Activated T-helper 17 cell treated with anti-CD3 and anti-CD28 coated beads, Interleukin-2, amount 50 U/mL, for 72 hours (primary cell): ENCODE measurements at regions not wholly inside any gene's neighbourhood (a gene's known extent, or its start where the extent isn't known, plus 50 kb on each side); places are given as distances from the start of the nearest gene placed in this dataset.

Source experiments
- ATAC-seq: fragments of 150-1000 bp; cut with Tn5 transposase; replicated peaks from 2 replicates; pipeline ENCODE4 v1.10.0; 2021; ENCODE audit warnings: mild to moderate bottlenecking, moderate library complexity
- H3K27ac Mint-ChIP-seq: one replicate; pipeline ENCODE4 v1.8.0; 2022; ENCODE audit warnings: mixed read lengths
- H3K27me3 Mint-ChIP-seq: one replicate; pipeline ENCODE4 v1.8.0; 2022; ENCODE audit warnings: mixed read lengths
- H3K36me3 Mint-ChIP-seq: one replicate; pipeline ENCODE4 v1.8.0; 2022; ENCODE audit warnings: low read depth, mild to moderate bottlenecking, mixed read lengths
- H3K4me1 Mint-ChIP-seq: one replicate; pipeline ENCODE4 v1.8.0; 2022; ENCODE audit warnings: mixed read lengths
- H3K4me3 Mint-ChIP-seq: one replicate; pipeline ENCODE4 v1.8.0; 2022; ENCODE audit warnings: mild to moderate bottlenecking, mixed read lengths
- H3K9me3 Mint-ChIP-seq: one replicate; pipeline ENCODE4 v1.8.0; 2022; ENCODE audit warnings: mixed read lengths

DNA sequence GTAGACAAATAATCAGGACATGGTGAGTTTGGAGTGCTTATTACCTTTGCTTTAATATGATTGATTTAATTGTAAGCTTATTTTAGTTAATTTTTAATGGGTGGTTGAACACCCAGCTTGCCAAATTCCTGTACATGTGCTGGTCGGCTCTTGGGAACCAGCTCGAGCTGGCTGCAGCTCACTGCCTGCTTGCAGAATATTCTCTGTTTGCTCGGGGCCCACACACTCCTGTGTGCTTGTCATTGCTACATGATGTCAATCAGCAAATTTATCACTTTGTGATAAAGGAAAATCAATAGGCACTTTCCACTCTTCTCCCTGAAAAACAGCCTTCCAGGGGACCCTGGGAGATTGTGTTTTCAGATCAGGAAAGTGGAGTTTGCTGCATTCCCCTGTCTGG, 141.1 kb upstream of the LHX5 start:
- Mint-ChIP-seq H3K27ac (no peak overlapping the region), H3K4me1 (no peaks in the 10 kb centered on the region), H3K4me3 (no peak overlapping the region), H3K9me3 (no peaks in the 10 kb centered on the region), H3K36me3 (no peaks in the 10 kb centered on the region), H3K27me3 (peaks cover 40% of the 10 kb centered on the region)
- no peak for ATAC-seq

DNA sequence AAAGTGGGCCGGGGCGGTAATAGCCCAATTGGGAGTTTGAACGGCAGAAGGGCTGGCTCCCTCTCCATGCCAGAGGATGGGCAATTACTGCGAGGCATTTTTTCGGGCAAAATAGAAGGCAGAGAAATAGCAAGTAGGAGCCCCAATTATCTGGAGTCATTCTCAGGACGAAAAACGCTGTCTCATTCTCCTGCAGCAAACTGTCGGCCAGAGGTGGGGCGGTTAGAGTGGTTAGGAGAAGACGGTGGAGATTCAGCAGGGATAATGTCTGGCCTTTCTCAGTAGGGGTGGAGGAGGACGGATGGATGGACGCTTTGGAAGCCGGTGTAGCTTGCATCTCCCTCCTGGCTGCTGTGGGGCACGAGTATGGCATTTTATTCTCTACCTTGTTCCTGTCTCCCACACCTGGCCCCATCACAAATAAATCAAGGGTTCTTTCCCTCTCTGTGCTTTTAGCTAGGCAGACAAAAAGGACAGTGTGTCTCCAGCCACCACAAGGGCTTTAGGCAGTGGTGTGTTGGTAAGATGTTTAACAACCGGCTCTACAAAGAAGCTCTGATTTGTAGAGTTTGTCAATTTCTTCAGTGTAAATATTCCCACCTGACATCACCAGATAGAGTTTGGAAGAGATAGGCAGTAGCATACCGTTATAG, 140.5 kb upstream of the LHX5 start:
- H3K27me3 Mint-ChIP-seq: peaks cover 43% of the 10 kb centered on the region
- no peak overlapping the region for H3K27ac Mint-ChIP-seq
- no peaks in the 10 kb centered on the region for H3K36me3 Mint-ChIP-seq
- no peaks in the 10 kb centered on the region for H3K4me1 Mint-ChIP-seq
- no peaks in the 10 kb centered on the region for H3K9me3 Mint-ChIP-seq
- no peak for ATAC-seq
- H3K4me3 Mint-ChIP-seq: no peak overlapping the region

DNA sequence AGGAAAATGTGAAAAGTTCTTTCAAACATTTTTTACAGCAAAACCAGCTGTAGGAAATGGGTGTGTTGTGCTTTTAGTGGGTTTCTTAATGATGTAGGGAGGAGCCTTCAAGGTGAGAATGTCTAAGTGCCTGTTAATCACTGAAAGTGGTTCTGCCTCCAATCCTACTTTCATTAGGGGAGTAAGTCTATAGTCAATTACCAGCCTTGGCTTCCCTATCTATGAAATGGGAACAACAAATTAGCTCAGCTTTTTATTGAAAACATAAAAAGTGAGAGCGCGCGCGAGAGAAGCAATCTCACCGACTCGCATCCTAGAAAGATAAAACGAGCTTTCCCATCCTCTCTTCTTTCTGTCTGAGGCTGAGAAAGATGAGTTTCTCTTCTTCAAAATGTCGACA, 140.0 kb upstream of the LHX5 start:
- no peaks in the 10 kb centered on the region for H3K9me3 Mint-ChIP-seq
- no peak overlapping the region for H3K4me3 Mint-ChIP-seq
- peaks cover 44% of the 10 kb centered on the region for H3K27me3 Mint-ChIP-seq
- no peak for ATAC-seq
- H3K27ac Mint-ChIP-seq: no peak overlapping the region
- H3K4me1 Mint-ChIP-seq: no peaks in the 10 kb centered on the region
- no peaks in the 10 kb centered on the region for H3K36me3 Mint-ChIP-seq

DNA sequence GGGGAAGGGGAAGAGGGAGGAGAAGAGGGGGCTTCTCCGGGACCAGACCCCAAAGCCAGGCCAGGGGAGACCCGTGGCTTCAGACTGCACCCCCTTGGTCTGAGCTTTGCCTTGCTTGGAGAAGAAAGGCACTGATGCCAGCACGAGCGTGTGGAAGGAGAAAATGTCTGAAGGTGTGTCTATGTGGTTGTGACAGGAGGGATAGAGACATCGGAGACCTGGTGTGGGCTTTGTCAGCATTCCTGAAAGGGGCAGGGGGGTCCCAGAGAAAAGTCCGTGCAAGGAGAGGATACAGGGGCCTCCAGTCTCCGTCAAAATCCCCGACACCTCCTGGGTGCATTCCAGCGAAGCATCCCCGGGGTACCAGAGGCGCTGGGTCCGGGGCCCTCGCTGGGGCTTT, 139.0 kb upstream of the LHX5 start:
- Mint-ChIP-seq H3K4me1 (no peaks in the 10 kb centered on the region), H3K4me3 (no peak overlapping the region), H3K27me3 (peaks cover 41% of the 10 kb centered on the region), H3K36me3 (no peaks in the 10 kb centered on the region), H3K9me3 (no peaks in the 10 kb centered on the region), H3K27ac (no peak overlapping the region)
- no peak for ATAC-seq

DNA sequence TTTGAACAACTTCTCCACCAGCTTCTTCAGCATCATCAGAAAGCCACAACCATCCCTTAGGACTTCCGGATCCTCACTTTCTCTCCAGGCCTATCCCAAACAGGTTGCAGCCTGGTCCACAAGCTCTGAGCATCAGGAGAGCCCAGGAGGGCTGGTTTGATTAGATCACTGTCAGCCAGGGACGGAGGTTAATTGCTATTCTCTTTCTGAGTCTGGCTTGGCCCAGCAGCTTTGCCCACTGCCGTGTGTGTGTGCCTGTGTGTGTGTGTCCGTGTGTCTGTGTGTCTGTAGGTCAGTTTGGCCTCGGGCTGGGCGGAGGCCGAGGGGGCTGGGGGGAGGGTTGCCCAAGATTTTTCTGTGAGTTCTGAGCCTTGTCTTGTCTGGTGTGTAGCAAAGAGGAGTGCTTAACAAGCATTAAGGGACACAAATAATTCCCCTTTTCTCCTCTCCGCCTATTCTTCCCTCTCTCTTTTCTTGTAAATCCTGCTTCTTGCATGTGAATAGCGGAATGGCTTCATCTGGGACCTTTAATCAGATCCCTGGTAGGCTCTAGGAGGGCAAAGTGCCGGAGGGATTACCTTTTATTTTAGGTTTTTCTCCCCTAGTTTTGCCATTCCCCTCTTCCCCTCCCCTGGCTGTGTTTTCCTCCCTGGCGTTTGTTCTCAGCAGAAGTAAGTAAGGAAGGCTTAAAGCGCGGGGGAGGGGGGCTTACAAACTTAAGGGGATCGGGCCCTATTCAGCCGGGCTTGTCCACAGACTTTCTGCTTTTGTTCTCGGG, 138.2 kb upstream of the LHX5 start:
- no peak overlapping the region for H3K27ac Mint-ChIP-seq
- H3K36me3 Mint-ChIP-seq: no peaks in the 10 kb centered on the region
- no peak overlapping the region for H3K4me3 Mint-ChIP-seq
- peaks cover 39% of the 10 kb centered on the region for H3K27me3 Mint-ChIP-seq
- no peaks in the 10 kb centered on the region for H3K4me1 Mint-ChIP-seq
- no peaks in the 10 kb centered on the region for H3K9me3 Mint-ChIP-seq
- no peak for ATAC-seq

DNA sequence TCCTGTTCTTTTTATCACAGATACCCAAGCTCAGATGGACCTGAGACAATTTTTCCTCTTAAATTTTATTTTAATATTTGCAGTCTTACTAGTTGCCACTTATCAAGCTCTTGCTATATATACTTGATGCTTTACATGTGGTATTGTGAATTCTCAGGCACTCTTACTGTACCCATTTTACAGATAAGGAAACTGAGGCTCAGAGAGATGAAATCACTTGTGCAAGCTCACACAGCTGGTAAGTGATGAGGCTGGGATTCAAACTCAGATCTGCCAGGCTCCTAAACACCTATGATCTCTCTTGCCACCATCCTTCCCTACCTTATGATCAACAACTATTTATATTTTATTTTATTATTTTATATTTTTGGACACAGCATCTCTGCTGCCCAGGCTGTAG, 133.0 kb upstream of the LHX5 start:
- no peak overlapping the region for H3K4me3 Mint-ChIP-seq
- ATAC-seq: no peak
- no peaks in the 10 kb centered on the region for H3K9me3 Mint-ChIP-seq
- no peak overlapping the region for H3K27ac Mint-ChIP-seq
- no peaks in the 10 kb centered on the region for H3K36me3 Mint-ChIP-seq
- no peaks in the 10 kb centered on the region for H3K4me1 Mint-ChIP-seq
- H3K27me3 Mint-ChIP-seq: peaks cover 34% of the 10 kb centered on the region

DNA sequence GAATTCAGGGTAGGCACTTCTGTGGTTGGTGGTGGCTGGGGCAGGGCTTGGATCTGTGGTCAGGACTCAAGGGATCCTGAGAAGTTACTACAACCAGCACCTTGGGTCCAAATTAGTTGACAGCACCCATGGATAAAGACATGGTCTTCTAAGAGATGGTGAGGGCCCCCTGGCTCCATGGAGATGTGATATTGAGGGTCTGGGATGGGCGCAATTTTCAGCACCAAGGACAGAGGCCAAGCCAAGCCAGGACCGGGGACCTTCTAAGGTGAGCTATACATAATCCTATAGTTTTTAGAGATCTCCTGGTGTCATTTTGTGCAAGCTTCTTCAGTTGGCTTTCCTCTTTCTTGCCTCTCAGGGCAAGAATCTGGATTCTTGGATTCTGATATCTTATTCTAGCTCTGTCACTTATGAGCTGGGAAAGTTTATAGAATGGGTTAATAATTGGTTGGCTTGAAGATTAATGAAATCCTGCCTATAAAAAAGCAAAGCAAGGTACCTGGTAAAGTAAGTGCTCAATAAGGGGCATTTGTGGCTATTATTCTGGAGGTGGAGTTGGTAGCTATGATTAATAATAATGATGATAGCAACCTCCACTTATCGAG, 130.1 kb upstream of the LHX5 start:
- Mint-ChIP-seq H3K27me3 (peaks cover 27% of the 10 kb centered on the region), H3K4me1 (no peaks in the 10 kb centered on the region), H3K9me3 (no peaks in the 10 kb centered on the region), H3K27ac (no peak overlapping the region), H3K36me3 (no peaks in the 10 kb centered on the region), H3K4me3 (no peak overlapping the region)
- no peak for ATAC-seq

DNA sequence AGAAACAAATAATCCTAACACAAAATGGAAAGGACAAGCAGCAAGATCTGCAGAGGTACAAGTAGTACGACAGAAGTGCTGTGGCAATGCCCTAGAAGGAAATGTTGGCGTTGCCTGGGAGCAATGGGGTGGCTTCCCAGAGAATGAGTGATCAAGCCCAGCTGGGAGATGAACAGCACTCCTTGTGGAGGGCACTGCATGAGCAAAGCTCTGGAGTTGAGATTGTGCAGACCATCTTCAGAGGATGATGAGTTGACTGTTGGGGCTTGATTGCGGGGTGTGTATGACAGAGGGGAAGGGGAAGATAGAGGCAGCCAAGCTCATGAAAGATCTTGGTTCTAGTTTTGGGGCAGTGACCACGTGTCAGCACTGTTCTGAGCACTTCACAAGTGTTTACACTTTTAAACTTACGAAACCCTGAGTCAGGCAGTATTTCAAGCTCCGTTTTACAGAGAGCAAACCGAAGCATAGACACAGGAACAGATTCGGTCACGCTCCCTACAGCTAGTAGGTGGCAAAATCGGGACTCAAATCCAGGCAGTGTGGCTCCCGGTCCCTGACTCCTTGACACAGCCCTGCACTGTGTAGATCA, 127.2 kb upstream of the LHX5 start:
- Mint-ChIP-seq H3K36me3 (no peaks in the 10 kb centered on the region), H3K4me1 (no peaks in the 10 kb centered on the region), H3K9me3 (no peaks in the 10 kb centered on the region), H3K27ac (no peak overlapping the region), H3K4me3 (no peak overlapping the region), H3K27me3 (peaks cover 29% of the 10 kb centered on the region)
- no peak for ATAC-seq

DNA sequence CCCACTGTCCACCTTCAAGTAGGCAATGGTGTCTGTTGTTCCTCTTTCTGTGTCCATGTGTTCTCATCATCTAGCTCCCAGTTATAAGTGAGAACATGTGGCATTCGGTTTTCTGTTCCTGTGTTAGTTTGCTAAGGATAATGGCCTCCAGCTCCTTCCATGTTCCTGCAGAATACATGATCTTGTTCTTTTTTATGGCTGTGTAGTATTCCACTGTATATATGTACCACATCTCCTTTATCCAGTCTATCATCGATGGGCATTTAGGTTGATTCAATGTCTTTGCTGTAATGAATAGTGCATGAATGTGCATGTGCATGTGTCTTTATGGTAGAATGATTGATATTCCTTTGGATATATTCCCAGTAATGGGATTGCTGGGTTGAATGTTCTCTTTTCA, 123.3 kb upstream of the LHX5 start:
- H3K27me3 Mint-ChIP-seq: peaks cover 25% of the 10 kb centered on the region
- no peak for ATAC-seq
- no peak overlapping the region for H3K4me3 Mint-ChIP-seq
- H3K27ac Mint-ChIP-seq: no peak overlapping the region
- no peaks in the 10 kb centered on the region for H3K36me3 Mint-ChIP-seq
- H3K4me1 Mint-ChIP-seq: peaks cover 3% of the 10 kb centered on the region
- no peaks in the 10 kb centered on the region for H3K9me3 Mint-ChIP-seq

DNA sequence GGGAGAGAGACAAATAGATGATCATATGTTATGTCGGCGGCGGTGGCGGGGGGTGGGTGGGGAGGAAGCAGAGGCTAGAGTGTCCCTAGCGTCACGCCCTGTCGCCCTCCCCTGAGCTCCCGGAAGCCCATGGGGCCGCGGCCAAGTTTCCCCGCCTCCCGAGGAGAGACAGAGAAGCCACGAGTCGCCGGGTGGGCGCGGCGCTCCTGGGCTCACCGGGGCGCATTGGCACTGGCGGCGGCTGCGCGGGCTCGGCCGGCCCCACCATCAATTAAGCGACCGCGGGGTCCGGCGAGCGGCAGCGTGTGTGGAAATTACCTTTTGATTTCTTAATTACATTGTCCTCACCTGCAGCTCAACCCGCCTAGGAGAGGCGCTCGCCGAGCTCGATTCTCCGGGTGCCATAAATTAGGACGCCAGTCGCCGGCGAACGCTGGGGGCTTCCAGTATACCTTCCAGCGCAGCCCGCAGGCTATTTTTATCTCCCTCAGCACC, 119.9 kb upstream of the LHX5 start:
- Mint-ChIP-seq H3K36me3 (no peaks in the 10 kb centered on the region), H3K27me3 (peaks cover 32% of the 10 kb centered on the region), H3K4me3 (peak overlapping the region; percentile 21), H3K27ac (no peak overlapping the region), H3K9me3 (no peaks in the 10 kb centered on the region), H3K4me1 (peaks cover 3% of the 10 kb centered on the region)
- no peak for ATAC-seq

DNA sequence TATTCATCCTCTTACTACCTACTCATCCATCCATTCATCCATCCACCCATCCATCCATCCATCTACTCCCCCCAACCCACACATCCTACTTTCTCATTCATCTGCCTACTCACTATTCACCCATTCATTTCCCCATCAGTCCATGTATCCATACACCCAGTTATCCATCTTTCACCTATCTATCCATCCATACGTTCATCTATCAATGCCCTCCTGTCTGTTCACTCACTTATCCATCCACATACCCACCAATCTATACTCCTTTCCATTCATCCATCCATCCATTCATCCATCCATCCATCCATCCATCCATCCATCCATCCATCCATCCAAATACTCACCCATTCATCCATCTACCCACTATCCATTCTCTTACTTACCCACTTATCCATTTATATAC, 117.8 kb upstream of the LHX5 start:
- H3K4me3 Mint-ChIP-seq: no peak overlapping the region
- no peak overlapping the region for H3K27ac Mint-ChIP-seq
- ATAC-seq: no peak
- H3K36me3 Mint-ChIP-seq: no peaks in the 10 kb centered on the region
- no peaks in the 10 kb centered on the region for H3K9me3 Mint-ChIP-seq
- peaks cover 3% of the 10 kb centered on the region for H3K4me1 Mint-ChIP-seq
- peaks cover 33% of the 10 kb centered on the region for H3K27me3 Mint-ChIP-seq

DNA sequence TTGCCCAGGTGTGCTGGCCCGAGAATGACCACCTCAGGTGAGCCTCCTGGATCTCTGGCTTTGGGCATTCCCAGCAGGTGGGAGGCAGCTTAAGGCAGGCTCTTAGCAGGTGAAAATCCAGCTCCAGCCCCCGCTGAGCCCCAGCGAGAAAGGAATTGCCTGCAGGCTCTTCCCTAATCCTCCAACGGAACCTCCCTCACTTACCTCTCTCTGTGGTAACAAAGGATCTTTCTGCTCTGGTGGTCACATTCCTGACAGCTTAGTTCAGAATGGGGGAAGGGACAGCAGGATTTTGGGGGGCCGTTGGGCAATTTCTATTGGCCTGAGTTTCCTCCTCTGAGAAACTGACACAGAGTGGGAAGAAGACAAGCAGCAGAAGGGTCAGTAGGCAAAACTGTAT, 116.0 kb upstream of the LHX5 start:
- Mint-ChIP-seq H3K27ac (no peak overlapping the region), H3K36me3 (no peaks in the 10 kb centered on the region), H3K27me3 (peaks cover 33% of the 10 kb centered on the region), H3K4me1 (peaks cover 3% of the 10 kb centered on the region), H3K4me3 (no peak overlapping the region), H3K9me3 (no peaks in the 10 kb centered on the region)
- no peak for ATAC-seq

DNA sequence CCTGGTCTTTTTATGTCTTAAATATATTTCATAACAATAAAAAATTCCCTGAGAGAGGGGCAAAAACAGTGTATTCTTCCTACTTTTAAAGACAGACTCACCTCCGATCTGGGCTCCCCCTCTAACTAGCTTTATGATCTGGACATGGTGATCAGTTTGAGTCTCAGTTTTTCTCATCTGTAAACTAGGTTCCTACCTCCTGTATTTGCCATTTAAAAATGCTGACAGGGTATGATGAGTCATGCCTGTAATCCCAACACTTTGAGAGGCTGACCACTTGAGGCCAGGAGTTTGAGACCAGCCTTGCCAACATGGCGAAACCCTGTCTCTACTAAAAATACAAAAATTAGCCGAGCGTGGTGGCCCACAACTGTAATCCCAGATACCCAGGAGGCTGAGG, 114.8 kb upstream of the LHX5 start:
- no peak overlapping the region for H3K27ac Mint-ChIP-seq
- H3K4me3 Mint-ChIP-seq: no peak overlapping the region
- ATAC-seq: no peak
- H3K4me1 Mint-ChIP-seq: peaks cover 3% of the 10 kb centered on the region
- peaks cover 4% of the 10 kb centered on the region for H3K9me3 Mint-ChIP-seq
- no peaks in the 10 kb centered on the region for H3K36me3 Mint-ChIP-seq
- H3K27me3 Mint-ChIP-seq: peaks cover 31% of the 10 kb centered on the region

DNA sequence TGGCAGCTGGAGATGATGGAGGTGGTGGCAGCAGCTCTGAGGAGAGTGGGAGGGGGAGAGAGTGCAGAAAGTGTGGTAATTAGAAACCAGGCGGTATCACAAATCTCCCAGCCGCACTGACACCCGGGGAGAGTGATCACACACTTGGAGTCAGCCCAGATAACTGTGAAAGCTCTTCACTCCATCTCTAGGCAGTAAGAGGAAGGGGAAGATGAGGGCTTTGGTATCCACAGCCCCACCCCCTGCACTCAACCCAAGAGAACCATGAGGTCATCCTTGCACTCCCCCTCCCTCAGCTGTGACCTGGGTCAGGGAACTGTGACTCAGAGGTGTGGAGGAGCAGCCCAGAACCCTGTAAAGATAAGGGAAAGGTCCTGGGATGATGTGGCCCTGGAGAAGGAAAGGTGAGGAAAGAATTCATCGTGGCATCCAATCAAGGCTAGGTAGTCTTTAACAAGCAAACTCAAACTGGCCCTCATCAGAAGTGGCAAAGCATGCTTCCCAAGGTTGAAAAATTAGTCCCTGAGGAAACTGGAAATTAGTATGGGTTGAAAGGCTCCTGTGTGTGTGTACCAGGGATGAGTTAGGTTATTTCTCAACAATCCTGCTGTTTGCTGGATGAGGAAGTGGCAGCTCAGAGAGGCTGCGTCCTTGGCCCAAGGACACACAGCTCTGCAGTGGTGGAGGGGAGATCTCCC, 111.0 kb upstream of the LHX5 start:
- Mint-ChIP-seq H3K27me3 (peaks cover 32% of the 10 kb centered on the region), H3K36me3 (no peaks in the 10 kb centered on the region), H3K9me3 (peaks cover 10% of the 10 kb centered on the region), H3K4me1 (no peaks in the 10 kb centered on the region), H3K27ac (no peak overlapping the region), H3K4me3 (no peak overlapping the region)
- no peak for ATAC-seq
